ENCODE measurements at regions not wholly inside any gene's neighbourhood (a gene's known extent, or its start where the extent isn't known, plus 50 kb on each side); places are given as distances from the start of the nearest gene placed in this dataset.
A peak's percentile ranks its signal among the peaks of the same experiment; 100 is the strongest.

DNA sequence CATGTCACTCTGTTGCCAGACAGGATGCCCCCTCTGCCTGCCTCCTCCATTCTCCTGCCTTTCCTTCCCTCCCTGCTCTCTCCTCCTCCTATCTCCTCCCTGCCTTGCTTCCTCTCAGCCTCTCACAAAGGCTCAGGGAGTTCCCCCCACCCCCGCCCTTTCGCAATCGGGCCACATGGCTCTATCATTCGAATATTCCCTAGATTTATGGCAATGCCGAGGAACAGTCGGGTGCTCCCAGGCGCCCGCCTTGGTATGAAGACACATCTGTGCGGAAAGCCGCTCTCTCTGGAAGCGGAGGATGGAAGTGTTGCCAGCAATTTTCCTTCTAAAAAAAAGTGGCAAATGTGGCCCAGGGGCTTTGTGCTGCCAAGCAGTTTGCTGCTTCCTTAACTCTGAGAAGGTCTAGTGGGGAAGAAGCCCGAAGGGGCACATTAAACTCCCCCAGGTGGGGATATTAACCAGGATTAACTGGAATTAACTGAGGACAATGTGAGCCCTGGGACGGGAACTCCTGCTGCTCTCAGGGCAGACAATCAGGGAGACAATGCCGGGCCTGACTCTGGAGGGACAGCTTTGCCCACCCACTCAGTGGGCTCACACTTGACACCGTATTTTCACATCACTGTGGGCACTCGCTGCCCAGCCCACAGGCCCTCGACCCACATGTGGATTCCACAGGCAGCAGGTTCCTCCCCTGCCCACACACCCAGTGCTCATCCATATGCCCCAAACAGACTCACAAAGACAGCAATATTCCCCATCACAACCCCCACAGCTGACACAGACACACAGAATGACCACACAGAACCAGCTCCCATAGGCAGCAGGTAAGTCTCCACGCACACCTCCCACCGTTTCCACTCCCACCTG, 88.4 kb upstream of the SMNDC1 start:
- TF ChIP-seq EZH2 (IDR thresholded peaks at IDR 0.05; ENCODE audit: borderline replicate concordance) (no peak), EZH2phosphoT487 (IDR thresholded peaks at IDR 0.05; ENCODE audit: low read depth, severe bottlenecking, unreplicated experiment) (no peak)
- TF ChIP-seq, protein P1, sequence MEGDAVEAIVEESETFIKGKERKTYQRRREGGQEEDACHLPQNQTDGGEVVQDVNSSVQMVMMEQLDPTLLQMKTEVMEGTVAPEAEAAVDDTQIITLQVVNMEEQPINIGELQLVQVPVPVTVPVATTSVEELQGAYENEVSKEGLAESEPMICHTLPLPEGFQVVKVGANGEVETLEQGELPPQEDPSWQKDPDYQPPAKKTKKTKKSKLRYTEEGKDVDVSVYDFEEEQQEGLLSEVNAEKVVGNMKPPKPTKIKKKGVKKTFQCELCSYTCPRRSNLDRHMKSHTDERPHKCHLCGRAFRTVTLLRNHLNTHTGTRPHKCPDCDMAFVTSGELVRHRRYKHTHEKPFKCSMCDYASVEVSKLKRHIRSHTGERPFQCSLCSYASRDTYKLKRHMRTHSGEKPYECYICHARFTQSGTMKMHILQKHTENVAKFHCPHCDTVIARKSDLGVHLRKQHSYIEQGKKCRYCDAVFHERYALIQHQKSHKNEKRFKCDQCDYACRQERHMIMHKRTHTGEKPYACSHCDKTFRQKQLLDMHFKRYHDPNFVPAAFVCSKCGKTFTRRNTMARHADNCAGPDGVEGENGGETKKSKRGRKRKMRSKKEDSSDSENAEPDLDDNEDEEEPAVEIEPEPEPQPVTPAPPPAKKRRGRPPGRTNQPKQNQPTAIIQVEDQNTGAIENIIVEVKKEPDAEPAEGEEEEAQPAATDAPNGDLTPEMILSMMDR (IDR thresholded peaks at IDR 0.05; ENCODE audit: poor library complexity) = no peak
- H3K36me3 ChIP-seq (replicated peaks; ENCODE audit: insufficient read depth, low read depth) = no peaks in the 10 kb centered on the region
- WGBS (ENCODE audit: low lambda C conversion rate, missing lambda C conversion rate) = 41% methylated on average over 19 of the region's 19 CpGs
- no peak overlapping the region for H3K27ac ChIP-seq
- no peak overlapping the region for H3K4me2 ChIP-seq
- peak; percentile 73 for DNase-seq (ENCODE audit: low spot score)
- no peaks in the 10 kb centered on the region for H3K27me3 ChIP-seq
- H3K79me2 ChIP-seq = no peaks in the 10 kb centered on the region
- peaks cover 23% of the 10 kb centered on the region for H3K4me1 ChIP-seq (ENCODE audit: insufficient read depth)
- no peaks in the 10 kb centered on the region for H3K9me2 ChIP-seq (replicated peaks; ENCODE audit: insufficient read depth)
- H4K20me1 ChIP-seq (ENCODE audit: insufficient read depth, poor library complexity, severe bottlenecking) = no peaks in the 10 kb centered on the region
- no peak overlapping the region for H2AFZ ChIP-seq
- no peaks in the 10 kb centered on the region for H3K9me3 ChIP-seq (ENCODE audit: low read depth)
- no peak overlapping the region for H3K4me3 ChIP-seq

GRCh38 chr10:110393866-110394265, 89.1 kb upstream of the SMNDC1 start:
- no peaks in the 10 kb centered on the region for H3K9me3 ChIP-seq (ENCODE audit: low read depth)
- peaks cover 23% of the 10 kb centered on the region for H3K4me1 ChIP-seq (ENCODE audit: insufficient read depth)
- no peaks in the 10 kb centered on the region for H3K27me3 ChIP-seq
- H3K4me2 ChIP-seq = no peak overlapping the region
- 92% methylated on average over 6 of the region's 6 CpGs for WGBS (ENCODE audit: low lambda C conversion rate, missing lambda C conversion rate)
- H3K27ac ChIP-seq = no peak overlapping the region
- no peaks in the 10 kb centered on the region for H3K9me2 ChIP-seq (replicated peaks; ENCODE audit: insufficient read depth)
- TF ChIP-seq EZH2 (IDR thresholded peaks at IDR 0.05; ENCODE audit: borderline replicate concordance) = no peak
- TF ChIP-seq, protein P1 (IDR thresholded peaks at IDR 0.05; ENCODE audit: poor library complexity) = no peak
- TF ChIP-seq EZH2phosphoT487 (IDR thresholded peaks at IDR 0.05; ENCODE audit: low read depth, severe bottlenecking, unreplicated experiment) = no peak
- H3K36me3 ChIP-seq (replicated peaks; ENCODE audit: insufficient read depth, low read depth) = no peaks in the 10 kb centered on the region
- H2AFZ ChIP-seq = no peak overlapping the region
- no peaks in the 10 kb centered on the region for H3K79me2 ChIP-seq
- H3K4me3 ChIP-seq = no peak overlapping the region
- no peak for DNase-seq (ENCODE audit: low spot score)
- no peaks in the 10 kb centered on the region for H4K20me1 ChIP-seq (ENCODE audit: insufficient read depth, poor library complexity, severe bottlenecking)

DNA sequence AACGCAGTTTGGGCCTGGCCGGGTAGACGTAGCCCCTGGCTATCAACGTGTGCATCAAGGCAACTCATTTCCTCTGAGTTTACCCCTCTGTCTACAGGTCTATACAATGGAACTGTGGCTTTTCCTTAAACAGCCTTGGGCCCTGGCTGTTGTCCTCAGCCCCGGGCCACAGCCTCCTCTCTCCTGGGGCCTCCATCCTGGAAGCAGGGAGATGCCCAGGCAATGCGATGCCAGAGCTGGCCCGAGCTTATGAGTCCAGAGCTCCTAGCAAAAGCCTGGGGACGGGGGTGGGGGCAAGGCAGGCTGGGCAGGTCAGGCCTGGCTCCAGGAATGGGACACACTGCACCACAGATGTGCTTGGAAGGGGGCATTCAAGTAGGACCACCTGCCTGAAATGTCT, 89.6 kb upstream of the SMNDC1 start:
- 100% methylated on average over 7 of the region's 8 CpGs for WGBS (ENCODE audit: low lambda C conversion rate, missing lambda C conversion rate)
- H3K36me3 ChIP-seq (replicated peaks; ENCODE audit: insufficient read depth, low read depth) = no peaks in the 10 kb centered on the region
- H4K20me1 ChIP-seq (ENCODE audit: insufficient read depth, poor library complexity, severe bottlenecking) = no peaks in the 10 kb centered on the region

More for the DNA sequence above, 89.6 kb upstream of the SMNDC1 start:
- H3K9me2 ChIP-seq (replicated peaks; ENCODE audit: insufficient read depth) = no peaks in the 10 kb centered on the region
- no peak overlapping the region for H3K27ac ChIP-seq
- DNase-seq (ENCODE audit: low spot score) = no peak
- peaks cover 26% of the 10 kb centered on the region for H3K4me1 ChIP-seq (ENCODE audit: insufficient read depth)
- H3K4me2 ChIP-seq = no peak overlapping the region
- TF ChIP-seq EZH2phosphoT487 (IDR thresholded peaks at IDR 0.05; ENCODE audit: low read depth, severe bottlenecking, unreplicated experiment) (no peak), EZH2 (IDR thresholded peaks at IDR 0.05; ENCODE audit: borderline replicate concordance) (no peak)
- TF ChIP-seq, protein P1 (IDR thresholded peaks at IDR 0.05; ENCODE audit: poor library complexity) = no peak
- no peaks in the 10 kb centered on the region for H3K27me3 ChIP-seq
- H3K79me2 ChIP-seq = no peaks in the 10 kb centered on the region
- H3K9me3 ChIP-seq (ENCODE audit: low read depth) = no peaks in the 10 kb centered on the region
- H2AFZ ChIP-seq = no peak overlapping the region
- H3K4me3 ChIP-seq = no peak overlapping the region
